ENCODE measurements at regions not wholly inside any gene's neighbourhood (a gene's known extent, or its start where the extent isn't known, plus 50 kb on each side); places are given as distances from the start of the nearest gene placed in this dataset.

GRCh38 chr1:43008115-43009060 is 49.7 kb upstream of the SLC2A1 start (continued):
- TF ChIP-seq TSC22D2 (CRISPR knock-in tag; IDR thresholded peaks at IDR 0.05; ENCODE audit: borderline replicate concordance) (no peak), ELK4 (CRISPR knock-in tag; IDR thresholded peaks at IDR 0.05; ENCODE audit: borderline replicate concordance) (no peak), ZNF451 (CRISPR knock-in tag; IDR thresholded peaks at IDR 0.05) (no peak), ZNF569 (CRISPR knock-in tag; IDR thresholded peaks at IDR 0.05; ENCODE audit: borderline replicate concordance) (no peak), STAG1 (CRISPR knock-in tag; IDR thresholded peaks at IDR 0.05) (no peak), ZNF18 (CRISPR knock-in tag; IDR thresholded peaks at IDR 0.05; ENCODE audit: insufficient replicate concordance) (no peak), ZNF670 (CRISPR knock-in tag; IDR thresholded peaks at IDR 0.05; ENCODE audit: borderline replicate concordance) (no peak), DR1 (CRISPR knock-in tag; IDR thresholded peaks at IDR 0.05) (no peak), FOXP1 (IDR thresholded peaks at IDR 0.05) (no peak), FOXP1 (CRISPR knock-in tag; IDR thresholded peaks at IDR 0.05) (no peak), TMF1 (CRISPR knock-in tag; IDR thresholded peaks at IDR 0.05; ENCODE audit: low read depth) (no peak), CHD2 (IDR thresholded peaks at IDR 0.05; ENCODE audit: low read depth, low read length) (no peak), ZNF431 (CRISPR knock-in tag; IDR thresholded peaks at IDR 0.05; ENCODE audit: borderline replicate concordance, low read depth) (no peak), REL (CRISPR knock-in tag; conservative IDR thresholded peaks at IDR 0.05) (no peak), ZNF740 (CRISPR knock-in tag; IDR thresholded peaks at IDR 0.05) (no peak), ZNF598 (CRISPR knock-in tag; IDR thresholded peaks at IDR 0.05; ENCODE audit: borderline replicate concordance) (no peak), CSRNP1 (CRISPR knock-in tag; IDR thresholded peaks at IDR 0.05) (no peak; the same call in 1 of the 2 replicates), TBP (CRISPR knock-in tag; IDR thresholded peaks at IDR 0.05) (no peak), ZBTB39 (CRISPR knock-in tag; IDR thresholded peaks at IDR 0.05) (0 out of 2 replicates have a peak, but pooled peaks have one; percentile 33), ZGPAT (CRISPR knock-in tag; IDR thresholded peaks at IDR 0.05) (peak; percentile 72), FOXJ3 (CRISPR knock-in tag; IDR thresholded peaks at IDR 0.05; ENCODE audit: borderline replicate concordance) (no peak)

Data from HepG2 (cell line).